ENCODE measurements at regions not wholly inside any gene's neighbourhood (a gene's known extent, or its start where the extent isn't known, plus 50 kb on each side); places are given as distances from the start of the nearest gene placed in this dataset.

DNA sequence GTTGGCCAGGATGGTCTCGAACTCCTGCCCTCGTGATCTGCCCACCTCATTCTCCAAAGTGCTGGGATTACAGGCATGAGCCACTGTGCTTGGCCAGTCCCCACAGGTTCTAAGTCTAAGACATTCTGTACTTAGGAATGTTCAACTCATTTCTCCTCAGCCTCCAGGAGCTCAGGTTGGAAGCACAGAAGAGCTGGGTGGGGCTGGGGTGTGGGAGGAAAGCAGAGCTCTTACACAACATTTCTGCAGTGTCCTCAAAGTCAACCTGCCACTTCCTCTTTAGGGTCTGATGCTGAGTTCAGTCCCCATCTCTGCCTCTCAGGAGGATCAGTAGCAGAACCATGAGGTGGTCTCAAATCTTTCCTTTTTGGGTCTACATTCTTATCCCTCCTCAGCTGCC is 75.5 kb downstream of the MRPL46 start:
- Mint-ChIP-seq H3K4me1 (no peaks in the 10 kb centered on the region), H3K36me3 (no peaks in the 10 kb centered on the region), H3K27ac (no peak overlapping the region), H3K27me3 (peaks cover 19% of the 10 kb centered on the region), H3K9me3 (ENCODE audit: low read depth) (no peaks in the 10 kb centered on the region), H3K4me3 (no peak overlapping the region)
- DNase-seq = no peak
- ATAC-seq = no peak
- CTCF ChIA-PET = no interaction called here

DNA sequence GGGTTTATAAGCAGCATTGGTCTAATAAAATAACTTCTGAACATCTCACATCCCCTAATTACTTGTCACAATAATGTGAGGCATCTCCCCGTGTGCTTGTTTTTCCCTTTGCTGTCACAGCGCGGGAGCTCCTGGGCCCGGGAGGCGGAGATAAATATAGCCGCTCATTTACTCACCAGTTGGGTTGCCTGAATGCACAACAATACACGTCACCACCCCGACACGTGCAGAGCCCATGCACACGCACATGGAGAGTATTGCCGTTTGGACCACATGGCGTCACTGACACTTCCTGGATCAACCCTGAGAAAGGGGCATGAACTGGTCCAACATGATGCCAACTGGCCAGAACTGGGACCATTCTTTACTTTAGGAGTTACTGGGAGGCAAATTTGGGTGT is 76.2 kb downstream of the MRPL46 start:
- Mint-ChIP-seq H3K9me3 (ENCODE audit: low read depth) (no peaks in the 10 kb centered on the region), H3K27me3 (peaks cover 19% of the 10 kb centered on the region), H3K27ac (no peak overlapping the region), H3K4me3 (no peak overlapping the region), H3K4me1 (no peaks in the 10 kb centered on the region), H3K36me3 (no peaks in the 10 kb centered on the region)
- DNase-seq = no peak
- CTCF ChIA-PET = no interaction called here
- no peak for ATAC-seq

DNA sequence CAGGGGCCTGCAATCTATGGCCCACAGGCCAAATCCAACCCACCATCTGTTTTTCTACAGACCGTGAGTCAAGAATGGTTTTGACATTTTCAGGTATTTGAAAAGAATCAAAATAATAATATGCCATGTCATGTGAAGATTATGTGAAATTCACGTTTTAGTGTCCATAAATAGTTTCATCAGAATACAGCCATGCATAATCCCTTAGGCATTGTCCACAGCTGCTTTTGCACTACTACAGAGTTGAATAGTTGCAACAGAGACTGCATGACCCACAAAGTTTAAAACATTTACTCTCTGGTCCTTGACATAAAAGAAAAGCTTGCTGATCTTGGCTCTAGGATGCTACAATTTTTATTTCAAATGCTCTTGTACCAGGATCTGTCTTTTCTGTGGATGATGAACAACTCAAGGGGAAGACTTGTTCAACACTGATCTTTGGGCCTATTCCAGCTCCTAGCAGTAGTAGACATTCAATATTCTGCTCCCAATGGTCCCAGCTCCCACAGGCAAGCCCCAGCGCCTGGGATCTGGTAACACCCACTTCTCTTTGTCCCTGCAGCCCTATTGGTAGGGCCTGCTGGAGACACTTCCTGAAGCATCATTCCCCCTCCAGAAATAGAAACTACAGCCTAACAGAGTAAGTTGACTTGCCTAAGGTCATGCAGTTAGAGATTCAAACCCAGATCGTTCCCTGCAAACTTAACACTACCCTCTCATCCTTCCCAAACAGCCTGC is 76.9 kb downstream of the MRPL46 start:
- CTCF ChIA-PET = no interaction called here

DNA sequence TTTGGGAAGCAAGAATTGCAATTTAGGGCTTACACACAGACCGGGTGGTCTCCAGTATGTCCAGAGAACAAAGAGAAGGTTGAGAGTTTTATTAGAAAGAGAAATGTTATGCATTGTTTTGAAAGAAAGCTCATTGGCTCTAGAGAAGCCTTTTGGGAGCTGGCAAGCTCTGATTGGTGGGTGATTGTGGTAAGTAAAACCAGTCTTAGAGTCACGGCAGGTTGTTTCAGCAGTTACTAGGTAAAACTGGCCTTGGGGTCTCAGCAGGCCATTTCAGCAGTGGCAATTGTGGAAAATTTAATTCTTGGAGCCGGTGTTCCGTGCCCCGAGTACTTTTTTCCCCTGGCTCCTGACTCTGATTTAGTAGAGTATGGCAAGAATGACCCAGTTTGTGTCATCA is 78.1 kb downstream of the MRPL46 start:
- no peak overlapping the region for H3K27ac Mint-ChIP-seq
- no peak overlapping the region for H3K4me3 Mint-ChIP-seq
- H3K4me1 Mint-ChIP-seq = peaks cover 2% of the 10 kb centered on the region
- no peaks in the 10 kb centered on the region for H3K9me3 Mint-ChIP-seq (ENCODE audit: low read depth)
- DNase-seq (no peak), ATAC-seq (no peak)
- H3K27me3 Mint-ChIP-seq = peaks cover 13% of the 10 kb centered on the region
- H3K36me3 Mint-ChIP-seq = no peaks in the 10 kb centered on the region
- CTCF ChIA-PET = no interaction called here

More for the DNA sequence above, 76.9 kb downstream of the MRPL46 start:
- ATAC-seq = no peak
- no peak for DNase-seq
- Mint-ChIP-seq H3K9me3 (ENCODE audit: low read depth) (no peaks in the 10 kb centered on the region), H3K27me3 (peaks cover 19% of the 10 kb centered on the region), H3K4me1 (no peaks in the 10 kb centered on the region), H3K36me3 (no peaks in the 10 kb centered on the region), H3K4me3 (no peak overlapping the region), H3K27ac (no peak overlapping the region)

DNA sequence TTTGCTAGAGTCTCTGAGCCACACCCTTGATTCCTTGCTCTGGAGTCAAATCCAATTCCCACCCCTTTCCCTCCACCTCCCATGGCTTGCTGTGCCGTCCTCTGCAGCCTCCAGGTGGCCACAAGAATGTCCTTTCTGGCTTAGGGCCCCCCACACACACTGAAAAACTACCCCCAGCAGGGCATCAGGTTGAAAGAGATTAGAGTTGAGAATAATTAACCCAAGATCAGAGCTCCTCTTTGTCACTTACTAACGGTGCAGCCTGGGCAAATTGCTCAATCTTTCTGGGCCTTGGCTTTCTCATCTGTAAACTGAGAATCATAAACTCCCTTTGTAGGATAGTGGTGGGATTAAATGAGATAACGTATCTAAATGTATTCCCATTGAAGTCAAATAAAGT is 78.5 kb downstream of the MRPL46 start:
- DNase-seq (no peak), ATAC-seq (no peak)
- H3K27me3 Mint-ChIP-seq = peaks cover 8% of the 10 kb centered on the region
- peaks cover 2% of the 10 kb centered on the region for H3K4me1 Mint-ChIP-seq
- no peak overlapping the region for H3K4me3 Mint-ChIP-seq
- H3K27ac Mint-ChIP-seq = no peak overlapping the region
- H3K36me3 Mint-ChIP-seq = no peaks in the 10 kb centered on the region
- no peaks in the 10 kb centered on the region for H3K9me3 Mint-ChIP-seq (ENCODE audit: low read depth)
- CTCF ChIA-PET = no interaction called here

DNA sequence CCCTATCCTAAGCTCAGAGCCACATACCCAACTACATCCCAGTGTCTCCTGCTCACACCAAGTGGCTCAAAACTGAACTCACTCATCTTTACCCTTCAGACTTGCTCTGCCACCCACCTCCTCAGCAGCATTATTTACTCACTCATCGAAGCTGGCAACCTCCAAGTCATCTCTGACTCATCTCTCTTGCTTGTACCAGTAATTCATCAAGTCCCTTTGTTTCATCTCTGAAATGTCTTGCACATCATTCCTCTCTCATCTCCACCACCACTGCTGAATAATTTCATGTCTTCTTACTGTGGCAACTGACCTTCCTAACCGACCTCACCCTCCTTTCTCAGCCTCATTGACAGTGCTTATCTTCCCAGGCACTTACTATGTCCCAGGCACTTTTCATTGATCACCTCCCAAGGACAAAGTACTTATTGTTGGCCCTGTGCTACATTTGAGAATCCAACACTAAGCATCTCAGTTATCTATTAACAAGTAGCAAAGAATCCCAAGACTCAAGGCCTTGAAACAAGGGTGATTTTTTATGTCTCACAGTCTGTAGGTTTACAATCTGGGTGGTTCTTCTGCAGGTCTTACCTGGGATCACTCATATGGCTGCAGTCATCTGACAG is 82.0 kb downstream of the MRPL46 start:
- no peaks in the 10 kb centered on the region for H3K9me3 Mint-ChIP-seq (ENCODE audit: low read depth)
- DNase-seq (no peak), ATAC-seq (no peak)
- no peak overlapping the region for H3K4me3 Mint-ChIP-seq
- peaks cover 2% of the 10 kb centered on the region for H3K27me3 Mint-ChIP-seq
- no peak overlapping the region for H3K27ac Mint-ChIP-seq
- H3K36me3 Mint-ChIP-seq = no peaks in the 10 kb centered on the region
- H3K4me1 Mint-ChIP-seq = peaks cover 2% of the 10 kb centered on the region
- CTCF ChIA-PET = no interaction called here

GRCh38 chr15:88383354-88383753 is 83.8 kb downstream of the MRPL46 start:
- Mint-ChIP-seq H3K4me3 (no peak overlapping the region), H3K36me3 (no peaks in the 10 kb centered on the region), H3K27ac (no peak overlapping the region), H3K4me1 (peaks cover 2% of the 10 kb centered on the region), H3K27me3 (no peaks in the 10 kb centered on the region), H3K9me3 (ENCODE audit: low read depth) (no peaks in the 10 kb centered on the region)
- CTCF ChIA-PET = no interaction called here
- no peak for DNase-seq
- ATAC-seq = no peak

- no peak overlapping the region for H3K4me3 Mint-ChIP-seq
- H3K27ac Mint-ChIP-seq = no peak overlapping the region
- H3K36me3 Mint-ChIP-seq = no peaks in the 10 kb centered on the region
- DNase-seq (no peak), ATAC-seq (no peak)
- H3K27me3 Mint-ChIP-seq = no peaks in the 10 kb centered on the region
- peaks cover 2% of the 10 kb centered on the region for H3K4me1 Mint-ChIP-seq
- CTCF ChIA-PET = no interaction called here
- H3K9me3 Mint-ChIP-seq (ENCODE audit: low read depth) = no peaks in the 10 kb centered on the region
These were observed 84.7 kb downstream of the MRPL46 start for GRCh38 chr15:88382482-88382983.

DNA sequence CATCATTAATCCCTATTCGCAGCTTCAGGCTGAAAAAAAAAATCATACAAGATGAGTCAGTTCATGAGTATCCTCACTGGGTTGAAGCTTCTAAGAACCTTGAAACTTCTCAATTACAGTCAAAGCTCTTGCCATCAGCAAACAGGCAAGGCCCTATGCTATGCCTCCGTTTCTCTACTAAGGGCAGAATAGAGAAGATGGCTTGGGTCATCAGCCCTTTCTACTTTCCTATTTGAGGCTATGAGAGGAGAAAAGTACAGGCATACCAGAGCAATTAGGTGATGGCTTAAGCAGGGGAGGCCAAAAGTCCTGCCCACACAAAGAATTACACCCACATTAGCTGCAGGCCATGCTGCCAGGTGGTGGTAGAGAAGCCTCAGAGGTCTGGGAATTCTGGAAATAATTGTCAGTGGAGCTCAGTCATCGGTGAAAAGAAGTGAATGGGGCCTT is 89.0 kb downstream of the MRPL46 start:
- no peak overlapping the region for H3K27ac Mint-ChIP-seq
- ATAC-seq (no peak), DNase-seq (no peak)
- no peaks in the 10 kb centered on the region for H3K4me1 Mint-ChIP-seq
- peaks cover 3% of the 10 kb centered on the region for H3K27me3 Mint-ChIP-seq
- H3K4me3 Mint-ChIP-seq = no peak overlapping the region
- H3K36me3 Mint-ChIP-seq = no peaks in the 10 kb centered on the region
- no peaks in the 10 kb centered on the region for H3K9me3 Mint-ChIP-seq (ENCODE audit: low read depth)
- CTCF ChIA-PET = no interaction called here

GRCh38 chr15:88377509-88377908 is 89.7 kb downstream of the MRPL46 start:
- Mint-ChIP-seq H3K27me3 (peaks cover 6% of the 10 kb centered on the region), H3K4me3 (no peak overlapping the region), H3K9me3 (ENCODE audit: low read depth) (no peaks in the 10 kb centered on the region), H3K36me3 (no peaks in the 10 kb centered on the region), H3K27ac (no peak overlapping the region), H3K4me1 (no peaks in the 10 kb centered on the region)
- no peak for DNase-seq
- no peak for ATAC-seq
- CTCF ChIA-PET = no interaction called here

DNA sequence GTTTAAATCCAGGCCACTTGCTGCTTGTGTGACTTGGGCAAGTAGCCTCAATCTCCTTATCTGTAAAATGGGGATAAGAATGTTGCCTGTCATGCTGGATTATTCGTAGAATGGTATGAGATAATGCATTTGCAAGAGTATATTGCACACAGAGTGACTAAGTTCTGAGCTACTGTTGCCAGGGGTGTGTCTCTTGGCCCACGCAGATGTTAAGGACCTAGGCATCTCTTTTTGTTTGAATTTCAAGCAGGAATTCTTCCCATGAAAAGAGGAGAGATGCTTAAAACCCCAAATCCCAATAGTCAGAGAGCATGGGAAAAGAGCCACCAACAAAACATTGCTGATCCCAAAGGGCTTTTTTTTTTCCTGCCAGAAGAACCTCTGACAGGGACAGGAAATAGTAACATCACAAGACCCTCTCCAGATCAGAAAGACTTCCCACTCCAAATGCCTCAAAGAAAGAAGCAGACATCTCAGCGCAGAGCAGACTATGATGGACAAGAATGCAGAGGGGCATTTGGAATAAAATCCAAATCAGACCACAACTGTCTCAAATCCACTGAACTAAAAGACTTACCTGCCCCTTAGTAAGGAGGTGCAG is 90.5 kb downstream of the MRPL46 start:
- Mint-ChIP-seq H3K4me1 (no peaks in the 10 kb centered on the region), H3K4me3 (no peak overlapping the region), H3K9me3 (ENCODE audit: low read depth) (no peaks in the 10 kb centered on the region), H3K27ac (no peak overlapping the region), H3K36me3 (no peaks in the 10 kb centered on the region), H3K27me3 (peaks cover 6% of the 10 kb centered on the region)
- DNase-seq (no peak), ATAC-seq (no peak)
- CTCF ChIA-PET = interaction anchor here (0.9 kb wide), 1 partner anchor 129 kb away, joined by 3 read pairs; no protein-coding TSS in a partner anchor

- peaks cover 6% of the 10 kb centered on the region for H3K27me3 Mint-ChIP-seq
- H3K27ac Mint-ChIP-seq = no peak overlapping the region
- H3K36me3 Mint-ChIP-seq = no peaks in the 10 kb centered on the region
- DNase-seq = no peak
- H3K4me1 Mint-ChIP-seq = no peaks in the 10 kb centered on the region
- no peak for ATAC-seq
- CTCF ChIA-PET = no interaction called here
- H3K4me3 Mint-ChIP-seq = no peak overlapping the region
- no peaks in the 10 kb centered on the region for H3K9me3 Mint-ChIP-seq (ENCODE audit: low read depth)
These were observed 91.8 kb downstream of the MRPL46 start for GRCh38 chr15:88375234-88375927.

- H3K27ac Mint-ChIP-seq = no peak overlapping the region
- H3K4me3 Mint-ChIP-seq = no peak overlapping the region
- no peak for ATAC-seq
- no peaks in the 10 kb centered on the region for H3K9me3 Mint-ChIP-seq (ENCODE audit: low read depth)
- H3K36me3 Mint-ChIP-seq = no peaks in the 10 kb centered on the region
- DNase-seq = no peak
- no peaks in the 10 kb centered on the region for H3K4me1 Mint-ChIP-seq
- CTCF ChIA-PET = no interaction called here
- H3K27me3 Mint-ChIP-seq = peaks cover 5% of the 10 kb centered on the region
These were observed 102.1 kb downstream of the MRPL46 start for GRCh38 chr15:88365124-88365523.

Data from activated CD8-positive, alpha-beta memory T cell treated with anti-CD3 and anti-CD28 coated beads, Interleukin-2, amount 10 ng/mL, durations not matched to agents 7 days and 5 days (primary cell).